ENCODE measurements at regions not wholly inside any gene's neighbourhood (a gene's known extent, or its start where the extent isn't known, plus 50 kb on each side); places are given as distances from the start of the nearest gene placed in this dataset.
"Not testable (repeated sequence)": the region's sequence is repeated elsewhere in the genome, so short reads cannot be mapped to it uniquely, and the experiment has no call there.

DNA sequence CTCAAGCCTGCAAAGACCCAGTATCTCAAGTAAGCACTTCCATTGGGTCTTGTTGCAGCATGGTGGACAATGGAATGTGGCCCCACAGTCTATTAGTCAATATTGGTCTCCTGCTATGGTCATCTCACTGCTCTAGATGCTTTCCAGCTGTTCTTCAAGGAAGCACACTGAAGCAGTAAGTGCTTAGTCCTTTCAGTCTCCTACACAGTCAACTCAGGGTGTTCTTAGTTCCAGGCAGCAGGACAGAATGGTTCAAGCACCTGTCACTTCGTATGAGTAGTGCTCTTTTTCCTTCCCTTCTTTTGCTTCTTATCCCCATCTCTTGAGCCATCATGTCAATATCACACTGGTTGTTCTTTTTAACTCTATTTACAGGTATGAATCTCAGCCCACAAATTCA, 511.5 kb downstream of the TTLL7 start:
- TF ChIP-seq CTCF, POLR2A (IDR thresholded peaks at IDR 0.05): not testable (repeated sequence)
